ENCODE measurements at regions not wholly inside any gene's neighbourhood (a gene's known extent, or its start where the extent isn't known, plus 50 kb on each side); places are given as distances from the start of the nearest gene placed in this dataset.

DNA sequence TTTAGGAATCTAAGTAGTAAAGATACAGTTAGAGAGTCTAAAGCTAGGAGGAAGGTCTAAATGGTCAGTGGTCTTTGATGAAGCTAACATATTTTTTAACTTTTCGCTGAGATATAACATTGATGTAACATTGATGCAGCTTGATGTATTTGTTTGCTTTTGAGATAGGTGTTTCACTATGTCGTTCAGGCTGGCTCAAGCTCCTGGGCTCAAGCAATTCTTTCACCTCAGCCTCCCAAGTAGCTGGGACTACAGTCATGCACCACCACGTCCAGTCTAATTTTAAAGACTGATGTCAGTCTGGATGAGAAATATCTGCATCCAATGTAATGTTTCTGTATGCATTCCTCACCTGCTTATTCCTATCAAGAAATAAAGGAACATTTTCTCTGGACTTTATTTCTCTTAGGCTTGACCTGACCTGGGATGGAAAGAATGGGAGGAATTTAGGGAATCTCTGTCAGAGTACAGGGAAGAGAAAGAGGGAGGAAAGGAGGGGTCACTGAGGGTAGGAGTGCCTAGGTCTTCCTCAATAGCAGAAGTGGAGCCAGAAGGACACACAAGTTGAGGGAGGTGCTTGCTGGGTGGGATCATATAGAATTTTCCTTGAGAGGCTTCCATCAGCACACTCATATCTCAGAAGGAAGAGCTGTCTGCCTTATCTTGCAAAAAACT is 101.5 kb upstream of the GPBP1 start:
- TF ChIP-seq, protein P1, sequence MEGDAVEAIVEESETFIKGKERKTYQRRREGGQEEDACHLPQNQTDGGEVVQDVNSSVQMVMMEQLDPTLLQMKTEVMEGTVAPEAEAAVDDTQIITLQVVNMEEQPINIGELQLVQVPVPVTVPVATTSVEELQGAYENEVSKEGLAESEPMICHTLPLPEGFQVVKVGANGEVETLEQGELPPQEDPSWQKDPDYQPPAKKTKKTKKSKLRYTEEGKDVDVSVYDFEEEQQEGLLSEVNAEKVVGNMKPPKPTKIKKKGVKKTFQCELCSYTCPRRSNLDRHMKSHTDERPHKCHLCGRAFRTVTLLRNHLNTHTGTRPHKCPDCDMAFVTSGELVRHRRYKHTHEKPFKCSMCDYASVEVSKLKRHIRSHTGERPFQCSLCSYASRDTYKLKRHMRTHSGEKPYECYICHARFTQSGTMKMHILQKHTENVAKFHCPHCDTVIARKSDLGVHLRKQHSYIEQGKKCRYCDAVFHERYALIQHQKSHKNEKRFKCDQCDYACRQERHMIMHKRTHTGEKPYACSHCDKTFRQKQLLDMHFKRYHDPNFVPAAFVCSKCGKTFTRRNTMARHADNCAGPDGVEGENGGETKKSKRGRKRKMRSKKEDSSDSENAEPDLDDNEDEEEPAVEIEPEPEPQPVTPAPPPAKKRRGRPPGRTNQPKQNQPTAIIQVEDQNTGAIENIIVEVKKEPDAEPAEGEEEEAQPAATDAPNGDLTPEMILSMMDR (conservative IDR thresholded peaks at IDR 0.05; ENCODE audit: low read length): no peak
- no peak for TF ChIP-seq EZH2phosphoT487 (IDR thresholded peaks at IDR 0.05; ENCODE audit: borderline replicate concordance, low read depth, low read length)

Measured in OCI-LY7 (cell line).